ENCODE measurements at regions not wholly inside any gene's neighbourhood (a gene's known extent, or its start where the extent isn't known, plus 50 kb on each side); places are given as distances from the start of the nearest gene placed in this dataset.

GRCh38 chr1:191648939-191649338, 509.3 kb upstream of the RGS18 start:
- no peak for DNase-seq (ENCODE audit: low read depth)
- TF ChIP-seq POLR2A (IDR thresholded peaks at IDR 0.05; ENCODE audit: extremely low read depth, insufficient read length) (no peak), MYC (IDR thresholded peaks at IDR 0.05; ENCODE audit: low read depth, low read length) (no peak), MAX (IDR thresholded peaks at IDR 0.05; ENCODE audit: low read depth, low read length) (no peak)
- TF ChIP-seq, protein P1, sequence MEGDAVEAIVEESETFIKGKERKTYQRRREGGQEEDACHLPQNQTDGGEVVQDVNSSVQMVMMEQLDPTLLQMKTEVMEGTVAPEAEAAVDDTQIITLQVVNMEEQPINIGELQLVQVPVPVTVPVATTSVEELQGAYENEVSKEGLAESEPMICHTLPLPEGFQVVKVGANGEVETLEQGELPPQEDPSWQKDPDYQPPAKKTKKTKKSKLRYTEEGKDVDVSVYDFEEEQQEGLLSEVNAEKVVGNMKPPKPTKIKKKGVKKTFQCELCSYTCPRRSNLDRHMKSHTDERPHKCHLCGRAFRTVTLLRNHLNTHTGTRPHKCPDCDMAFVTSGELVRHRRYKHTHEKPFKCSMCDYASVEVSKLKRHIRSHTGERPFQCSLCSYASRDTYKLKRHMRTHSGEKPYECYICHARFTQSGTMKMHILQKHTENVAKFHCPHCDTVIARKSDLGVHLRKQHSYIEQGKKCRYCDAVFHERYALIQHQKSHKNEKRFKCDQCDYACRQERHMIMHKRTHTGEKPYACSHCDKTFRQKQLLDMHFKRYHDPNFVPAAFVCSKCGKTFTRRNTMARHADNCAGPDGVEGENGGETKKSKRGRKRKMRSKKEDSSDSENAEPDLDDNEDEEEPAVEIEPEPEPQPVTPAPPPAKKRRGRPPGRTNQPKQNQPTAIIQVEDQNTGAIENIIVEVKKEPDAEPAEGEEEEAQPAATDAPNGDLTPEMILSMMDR (IDR thresholded peaks at IDR 0.05; ENCODE audit: low read depth, low read length), result no peak
- H3K4me3 ChIP-seq (ENCODE audit: low read depth, low read length), result no peak overlapping the region

- DNase-seq (ENCODE audit: low read depth), result no peak
- TF ChIP-seq, protein P1 (IDR thresholded peaks at IDR 0.05; ENCODE audit: low read depth, low read length), result no peak
- no peak for TF ChIP-seq MAX (IDR thresholded peaks at IDR 0.05; ENCODE audit: low read depth, low read length)
- no peak for TF ChIP-seq POLR2A (IDR thresholded peaks at IDR 0.05; ENCODE audit: extremely low read depth, insufficient read length)
- TF ChIP-seq MYC (IDR thresholded peaks at IDR 0.05; ENCODE audit: low read depth, low read length), result no peak
- no peak overlapping the region for H3K4me3 ChIP-seq (ENCODE audit: low read depth, low read length)
Measured at GRCh38 chr1:191662051-191662450, 496.2 kb upstream of the RGS18 start.

- H3K4me3 ChIP-seq (ENCODE audit: low read depth, low read length), result no peak overlapping the region
- DNase-seq (ENCODE audit: low read depth), result no peak
- TF ChIP-seq MYC (IDR thresholded peaks at IDR 0.05; ENCODE audit: low read depth, low read length) (no peak), POLR2A (IDR thresholded peaks at IDR 0.05; ENCODE audit: extremely low read depth, insufficient read length) (no peak)
Measured at GRCh38 chr1:191662746-191663145, 495.5 kb upstream of the RGS18 start.

GRCh38 chr1:191668525-191668924, 489.7 kb upstream of the RGS18 start:
- H3K4me3 ChIP-seq (ENCODE audit: low read depth, low read length), result no peak overlapping the region
- DNase-seq (ENCODE audit: low read depth), result no peak
- TF ChIP-seq MYC (IDR thresholded peaks at IDR 0.05; ENCODE audit: low read depth, low read length) (no peak), MAX (IDR thresholded peaks at IDR 0.05; ENCODE audit: low read depth, low read length) (no peak), POLR2A (IDR thresholded peaks at IDR 0.05; ENCODE audit: extremely low read depth, insufficient read length) (no peak)
- TF ChIP-seq, protein P1 (IDR thresholded peaks at IDR 0.05; ENCODE audit: low read depth, low read length), result no peak

GRCh38 chr1:191669629-191670028, 488.6 kb upstream of the RGS18 start:
- no peak overlapping the region for H3K4me3 ChIP-seq (ENCODE audit: low read depth, low read length)
- no peak for DNase-seq (ENCODE audit: low read depth)
- TF ChIP-seq, protein P1 (IDR thresholded peaks at IDR 0.05; ENCODE audit: low read depth, low read length), result no peak
- no peak for TF ChIP-seq MYC (IDR thresholded peaks at IDR 0.05; ENCODE audit: low read depth, low read length)
- no peak for TF ChIP-seq POLR2A (IDR thresholded peaks at IDR 0.05; ENCODE audit: extremely low read depth, insufficient read length)

DNA sequence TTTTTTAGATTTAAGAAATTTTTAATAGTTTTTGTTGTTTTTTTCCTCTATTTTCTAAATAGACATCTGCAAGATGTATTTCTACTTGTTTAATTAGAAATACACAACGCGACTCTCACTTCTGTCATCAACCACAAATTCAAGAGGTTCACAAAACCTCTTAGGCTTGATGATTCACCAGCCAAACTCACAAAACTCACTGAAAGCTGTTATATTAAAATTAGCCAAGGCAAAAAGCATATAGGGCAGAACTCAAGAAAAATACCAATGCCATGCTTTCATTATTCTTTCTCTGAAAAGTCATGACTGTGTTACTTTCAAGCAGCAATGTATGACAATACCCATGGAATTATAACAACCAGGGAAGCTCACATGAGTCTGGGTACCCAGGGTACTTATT, 487.0 kb upstream of the RGS18 start:
- TF ChIP-seq POLR2A (IDR thresholded peaks at IDR 0.05; ENCODE audit: extremely low read depth, insufficient read length), result no peak
- no peak for TF ChIP-seq MYC (IDR thresholded peaks at IDR 0.05; ENCODE audit: low read depth, low read length)
- TF ChIP-seq, protein P1 (IDR thresholded peaks at IDR 0.05; ENCODE audit: low read depth, low read length), result no peak
- TF ChIP-seq MAX (IDR thresholded peaks at IDR 0.05; ENCODE audit: low read depth, low read length), result no peak
- no peak for DNase-seq (ENCODE audit: low read depth)
- no peak overlapping the region for H3K4me3 ChIP-seq (ENCODE audit: low read depth, low read length)

Measured in NB4 (cell line).